Prostate gland (tissue), 2 donors: ENCODE measurements at regions not wholly inside any gene's neighbourhood (a gene's known extent, or its start where the extent isn't known, plus 50 kb on each side); places are given as distances from the start of the nearest gene placed in this dataset.
"Not testable (repeated sequence)": the region's sequence is repeated elsewhere in the genome, so short reads cannot be mapped to it uniquely, and the experiment has no call there.

Source experiments
- DNase-seq: peaks from one replicate; pipeline ENCODE4 v3.0.0-alpha.2; 2019; ENCODE audit warnings: low spot score
- H3K27ac ChIP-seq, 2 donors: fragments of 200-600 bp; sonication (generic); 2 replicates each; pipeline ENCODE4 v1.5.1; 2017 to 2019
- H3K27me3 ChIP-seq: fragments of 200-600 bp; sonication (generic); replicated peaks from 2 replicates; pipeline ENCODE4 v1.5.1; 2019; ENCODE audit not compliant: insufficient read depth
- H3K36me3 ChIP-seq, 2 donors: fragments of 200-600 bp; sonication (generic); 1 replicate in 1 of 2; 2 replicates in 1 of 2; pipeline versions ENCODE4 v1.5.1 to v1.8.1; 2017 to 2019
- H3K4me1 ChIP-seq: fragments of 200-600 bp; sonication (generic); replicated peaks from 2 replicates; pipeline ENCODE4 v1.5.1; 2019
- H3K4me3 ChIP-seq, 2 donors: fragments of 200-600 bp; sonication (generic); 2 replicates each; pipeline ENCODE4 v1.5.1; 2017 to 2019
- H3K9me3 ChIP-seq: fragments of 200-600 bp; sonication (generic); 2 replicates; pipeline ENCODE4 v1.5.1; 2017
- POLR2A ChIP-seq: fragments of 450-650 bp; IDR thresholded peaks from one replicate; pipeline ENCODE4 v1.6.1; 2016; ENCODE audit warnings: antibody characterized with exemption, mild to moderate bottlenecking
- POLR2AphosphoS5 ChIP-seq: sonication (generic); formaldehyde crosslinking; IDR thresholded peaks from one replicate; pipeline ENCODE4 v1.6.1; 2017; ENCODE audit warnings: antibody characterized with exemption
- WGBS: methylation state at CpG from one replicate; pipeline ENCODE4 v1.1.5; 2018; 5-methylcytosine and 5-hydroxymethylcytosine counted together
- intact Hi-C: fragments of 100-400 bp; cut with DNase I; formaldehyde crosslinking; loops from one replicate; pipeline ENCODE4 v1.14.2; 2022
- TF ChIP-seq, protein P1 (sequence below), 4 experiments: fragments of 200-600 bp in 2 of 4; fragments of 450-650 bp in 2 of 4; sonication (generic) in 2 of 4; IDR thresholded peaks; 1 replicate in 3 of 4; 2 replicates in 1 of 4; pipeline ENCODE4 v1.5.1; 2016 to 2019; ENCODE audit warnings: antibody characterized with exemption in 4 of 4, mild to moderate bottlenecking in 2 of 4, moderate library complexity in 2 of 4

DNA sequence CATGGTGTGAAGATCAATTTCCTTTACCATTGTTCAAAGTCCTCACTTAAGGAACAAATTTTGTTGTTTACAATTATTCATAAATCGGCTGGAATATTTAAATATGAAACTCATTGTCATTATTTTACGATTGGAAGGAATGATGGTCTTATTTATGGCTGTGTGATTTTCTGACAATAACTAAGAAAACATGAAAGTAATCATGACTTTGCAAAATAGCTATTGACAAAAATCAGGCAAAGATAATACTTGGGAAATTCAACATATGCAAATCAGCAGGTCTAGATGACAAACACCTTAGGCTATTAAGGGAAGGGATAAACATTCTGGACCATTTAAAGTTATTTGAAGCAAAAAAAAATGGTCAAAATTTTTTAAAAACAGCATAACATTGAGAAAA is 654.8 kb upstream of the CNTN5 start:
- Histone ChIP-seq H3K4me1 (no peaks in the 10 kb centered on the region), H3K9me3 (no peaks in the 10 kb centered on the region), H3K36me3 (no peaks in the 10 kb centered on the region), H3K4me3 (no peak overlapping the region), H3K27me3 (no peaks in the 10 kb centered on the region), H3K27ac (no peak overlapping the region)
- no peak for DNase-seq
- TF ChIP-seq POLR2AphosphoS5 (no peak), POLR2A (no peak)
- TF ChIP-seq, protein P1, sequence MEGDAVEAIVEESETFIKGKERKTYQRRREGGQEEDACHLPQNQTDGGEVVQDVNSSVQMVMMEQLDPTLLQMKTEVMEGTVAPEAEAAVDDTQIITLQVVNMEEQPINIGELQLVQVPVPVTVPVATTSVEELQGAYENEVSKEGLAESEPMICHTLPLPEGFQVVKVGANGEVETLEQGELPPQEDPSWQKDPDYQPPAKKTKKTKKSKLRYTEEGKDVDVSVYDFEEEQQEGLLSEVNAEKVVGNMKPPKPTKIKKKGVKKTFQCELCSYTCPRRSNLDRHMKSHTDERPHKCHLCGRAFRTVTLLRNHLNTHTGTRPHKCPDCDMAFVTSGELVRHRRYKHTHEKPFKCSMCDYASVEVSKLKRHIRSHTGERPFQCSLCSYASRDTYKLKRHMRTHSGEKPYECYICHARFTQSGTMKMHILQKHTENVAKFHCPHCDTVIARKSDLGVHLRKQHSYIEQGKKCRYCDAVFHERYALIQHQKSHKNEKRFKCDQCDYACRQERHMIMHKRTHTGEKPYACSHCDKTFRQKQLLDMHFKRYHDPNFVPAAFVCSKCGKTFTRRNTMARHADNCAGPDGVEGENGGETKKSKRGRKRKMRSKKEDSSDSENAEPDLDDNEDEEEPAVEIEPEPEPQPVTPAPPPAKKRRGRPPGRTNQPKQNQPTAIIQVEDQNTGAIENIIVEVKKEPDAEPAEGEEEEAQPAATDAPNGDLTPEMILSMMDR (IDR thresholded peaks at IDR 0.05) = no peak
- intact Hi-C loops = no loop called here
- WGBS = 88% methylated on average over 2 of the region's 2 CpGs

DNA sequence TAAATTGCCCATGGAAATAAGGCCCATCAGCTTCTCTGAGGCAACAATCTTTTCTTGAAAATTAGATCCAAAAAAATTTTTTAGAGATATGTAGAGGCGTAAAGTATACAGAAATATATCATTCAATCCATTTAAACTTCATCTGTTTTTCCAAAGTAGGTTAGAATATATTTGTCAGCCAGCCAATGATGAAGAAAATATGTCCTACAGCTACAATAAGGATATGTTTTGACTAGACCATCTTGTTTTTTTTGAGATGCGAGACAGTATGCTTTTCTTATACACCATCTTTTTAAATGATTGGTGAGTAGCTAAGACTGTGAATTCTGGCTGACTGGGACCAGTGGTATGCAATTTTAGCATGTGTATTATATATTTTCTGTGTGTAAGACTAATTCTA is 630.4 kb upstream of the CNTN5 start:
- no peak overlapping the region for H3K4me3 ChIP-seq
- no peaks in the 10 kb centered on the region for H3K4me1 ChIP-seq
- DNase-seq = no peak
- no peaks in the 10 kb centered on the region for H3K36me3 ChIP-seq
- WGBS = 90% methylated on average over 2 of the region's 2 CpGs
- H3K27me3 ChIP-seq = no peaks in the 10 kb centered on the region
- intact Hi-C loops = no loop called here
- no peak overlapping the region for H3K27ac ChIP-seq
- H3K9me3 ChIP-seq = no peaks in the 10 kb centered on the region
- TF ChIP-seq POLR2AphosphoS5 (no peak), POLR2A (no peak)
- TF ChIP-seq, protein P1 (IDR thresholded peaks at IDR 0.05) = no peak

DNA sequence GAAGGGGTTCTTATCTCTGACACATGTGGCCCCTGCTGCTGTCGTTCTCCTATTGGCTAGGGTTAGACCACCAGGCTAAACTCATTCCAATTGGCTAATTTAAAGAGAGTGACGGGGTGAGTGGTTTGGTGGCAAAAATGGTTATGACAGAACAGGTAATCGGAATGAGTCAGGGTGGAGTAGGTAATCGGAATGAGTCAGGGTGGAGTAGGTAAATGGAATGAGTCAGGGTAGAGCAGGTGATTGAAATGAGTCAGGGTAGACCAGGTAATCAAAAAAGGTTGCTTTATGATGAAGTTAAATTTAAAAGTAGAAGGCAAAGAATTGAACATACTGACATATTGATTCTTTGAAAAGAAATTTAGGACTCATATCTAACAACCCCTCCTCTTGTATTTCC is 626.2 kb upstream of the CNTN5 start:
- DNase-seq, H3K4me3 ChIP-seq, intact Hi-C loops, H3K36me3 ChIP-seq, H3K9me3 ChIP-seq, H3K27me3 ChIP-seq, H3K4me1 ChIP-seq, H3K27ac ChIP-seq: not testable (repeated sequence)
- 90% methylated on average over 4 of the region's 4 CpGs for WGBS

DNA sequence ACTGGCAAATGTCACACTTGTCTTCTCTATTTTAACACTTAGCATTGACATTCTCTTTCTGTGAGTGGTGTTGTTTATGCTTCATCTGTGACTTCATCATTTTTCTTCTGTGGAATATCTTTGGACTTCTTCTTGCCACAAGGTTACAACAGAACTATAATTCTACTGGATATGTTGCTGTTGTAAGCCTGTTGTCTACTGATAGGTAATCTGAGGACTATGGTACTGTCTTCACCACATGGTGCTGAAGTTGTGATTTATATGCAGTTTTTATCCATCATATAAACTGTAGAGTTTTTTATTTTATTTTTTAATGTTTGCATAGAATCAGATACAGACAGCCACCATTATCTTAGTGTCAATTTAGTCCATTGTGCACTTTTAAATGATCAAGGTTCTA is 622.2 kb upstream of the CNTN5 start:
- no peak for DNase-seq
- intact Hi-C loops = no loop called here
- Histone ChIP-seq H3K9me3 (no peaks in the 10 kb centered on the region), H3K4me3 (no peak overlapping the region), H3K4me1 (no peaks in the 10 kb centered on the region), H3K27ac (no peak overlapping the region), H3K27me3 (no peaks in the 10 kb centered on the region), H3K36me3 (no peaks in the 10 kb centered on the region)
- TF ChIP-seq POLR2A = no peak

DNA sequence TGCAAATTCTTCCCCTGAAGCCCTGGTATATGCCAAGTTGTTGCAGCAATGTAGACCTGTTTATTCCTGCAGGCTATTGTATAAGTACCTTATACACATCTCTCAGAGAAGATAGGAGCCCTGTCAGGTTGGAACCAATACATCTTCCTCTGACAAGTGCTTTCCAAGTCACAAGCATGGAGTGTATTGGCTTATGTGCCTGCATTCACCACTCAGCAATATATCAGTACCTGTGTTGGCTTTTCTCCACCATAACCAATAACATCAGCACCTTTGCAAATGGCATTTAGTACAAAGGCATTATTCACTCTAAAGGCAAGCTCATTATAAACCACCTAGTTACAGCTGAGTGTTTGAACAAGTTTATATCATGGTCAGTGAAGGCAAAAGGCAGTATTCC is 611.7 kb upstream of the CNTN5 start:
- TF ChIP-seq, protein P1 (IDR thresholded peaks at IDR 0.05) = no peak
- TF ChIP-seq POLR2A (no peak), POLR2AphosphoS5 (no peak)
- no peaks in the 10 kb centered on the region for H3K9me3 ChIP-seq
- H3K27me3 ChIP-seq = no peaks in the 10 kb centered on the region
- H3K4me1 ChIP-seq = no peaks in the 10 kb centered on the region
- intact Hi-C loops = no loop called here
- no peak overlapping the region for H3K27ac ChIP-seq
- no peak overlapping the region for H3K4me3 ChIP-seq
- DNase-seq = no peak
- H3K36me3 ChIP-seq = no peaks in the 10 kb centered on the region

DNA sequence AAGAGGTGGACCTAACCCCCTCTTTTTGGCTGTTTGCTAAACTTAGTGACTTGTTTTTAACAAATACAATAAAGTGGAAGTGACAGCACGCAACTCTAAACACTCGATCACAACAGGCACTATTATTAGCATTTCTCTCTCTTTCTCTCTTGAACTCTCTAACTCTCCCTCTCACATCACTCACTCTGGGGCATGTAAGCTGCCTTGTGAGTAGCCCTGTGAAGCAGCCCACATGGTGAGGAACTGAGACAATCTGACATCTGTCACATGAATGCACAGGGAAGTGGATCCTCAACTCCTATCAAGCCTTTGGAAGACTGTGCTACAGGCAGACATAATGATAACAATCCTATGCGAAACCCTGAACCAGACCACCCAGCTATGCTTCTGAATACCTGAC is 609.0 kb upstream of the CNTN5 start:
- no peaks in the 10 kb centered on the region for H3K27me3 ChIP-seq
- no peak overlapping the region for H3K4me3 ChIP-seq
- no peak for DNase-seq
- 66% methylated on average over 3 of the region's 3 CpGs for WGBS
- H3K36me3 ChIP-seq = no peaks in the 10 kb centered on the region
- intact Hi-C loops = no loop called here
- no peaks in the 10 kb centered on the region for H3K4me1 ChIP-seq
- TF ChIP-seq POLR2AphosphoS5 = no peak
- TF ChIP-seq, protein P1 (IDR thresholded peaks at IDR 0.05) = no peak
- TF ChIP-seq POLR2A = no peak
- H3K27ac ChIP-seq = no peak overlapping the region
- H3K9me3 ChIP-seq = no peaks in the 10 kb centered on the region
